ENCODE measurements at regions not wholly inside any gene's neighbourhood (a gene's known extent, or its start where the extent isn't known, plus 50 kb on each side); places are given as distances from the start of the nearest gene placed in this dataset.

- intact Hi-C loops (cut with DNase I) = loop anchor here in 1 of 2 donors (10.0 kb wide), 1 partner anchor 205 kb away; the partner anchor contains the start of gene OTP
- 85 to 94% (median 89%) methylated on average over 3 of the region's 3 CpGs for WGBS, 4 donors
These were observed 63.6 kb upstream of the TBCA start for GRCh38 chr5:77839691-77840090.

DNA sequence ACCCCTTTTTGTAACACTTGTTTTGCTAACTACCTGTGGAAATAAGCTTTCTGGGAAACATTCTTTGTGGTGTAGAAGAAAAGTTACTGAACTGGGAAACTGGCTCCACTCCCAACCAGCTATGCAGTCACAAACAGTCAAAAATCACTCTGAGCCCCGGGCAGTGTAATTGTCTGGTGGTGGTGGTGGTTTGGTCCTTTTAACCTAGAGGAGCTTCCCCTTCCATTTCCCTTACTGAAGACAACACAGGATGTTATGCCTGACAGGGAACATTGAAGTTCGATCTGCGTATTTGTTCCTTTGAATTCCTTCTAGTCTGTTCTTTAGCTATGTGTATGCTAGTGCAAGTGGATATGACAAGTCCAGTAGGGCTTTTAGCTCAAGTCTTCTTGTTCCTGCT, 56.8 kb upstream of the TBCA start:
- 55 to 81% (median 76%) methylated on average over 3 of the region's 3 CpGs for WGBS, 4 donors
- Histone ChIP-seq H3K9me3 (replicated peaks in 1 of 3) (no peaks in the 10 kb centered on the region), H3K4me3 (no peak overlapping the region), H3K27me3 (no peaks in the 10 kb centered on the region), H3K27ac (no peak overlapping the region), H3K36me3 (replicated peaks in 1 of 2) (no peaks in the 10 kb centered on the region), H3K4me1 (replicated peaks in 1 of 2) (no peaks in the 10 kb centered on the region)
- TF ChIP-seq POLR2A (IDR thresholded peaks at IDR 0.05) = no peak
- TF ChIP-seq, protein P1, sequence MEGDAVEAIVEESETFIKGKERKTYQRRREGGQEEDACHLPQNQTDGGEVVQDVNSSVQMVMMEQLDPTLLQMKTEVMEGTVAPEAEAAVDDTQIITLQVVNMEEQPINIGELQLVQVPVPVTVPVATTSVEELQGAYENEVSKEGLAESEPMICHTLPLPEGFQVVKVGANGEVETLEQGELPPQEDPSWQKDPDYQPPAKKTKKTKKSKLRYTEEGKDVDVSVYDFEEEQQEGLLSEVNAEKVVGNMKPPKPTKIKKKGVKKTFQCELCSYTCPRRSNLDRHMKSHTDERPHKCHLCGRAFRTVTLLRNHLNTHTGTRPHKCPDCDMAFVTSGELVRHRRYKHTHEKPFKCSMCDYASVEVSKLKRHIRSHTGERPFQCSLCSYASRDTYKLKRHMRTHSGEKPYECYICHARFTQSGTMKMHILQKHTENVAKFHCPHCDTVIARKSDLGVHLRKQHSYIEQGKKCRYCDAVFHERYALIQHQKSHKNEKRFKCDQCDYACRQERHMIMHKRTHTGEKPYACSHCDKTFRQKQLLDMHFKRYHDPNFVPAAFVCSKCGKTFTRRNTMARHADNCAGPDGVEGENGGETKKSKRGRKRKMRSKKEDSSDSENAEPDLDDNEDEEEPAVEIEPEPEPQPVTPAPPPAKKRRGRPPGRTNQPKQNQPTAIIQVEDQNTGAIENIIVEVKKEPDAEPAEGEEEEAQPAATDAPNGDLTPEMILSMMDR (IDR thresholded peaks at IDR 0.05) = no peak
- intact Hi-C loops (cut with DNase I) = no loop called here
- no peak for DNase-seq

More at GRCh38 chr5:77839691-77840090, 63.6 kb upstream of the TBCA start:
- Histone ChIP-seq H3K9me3 (replicated peaks in 1 of 3) (no peaks in the 10 kb centered on the region), H3K27ac (no peak overlapping the region), H3K27me3 (no peaks in the 10 kb centered on the region), H3K4me3 (no peak overlapping the region), H3K36me3 (replicated peaks in 1 of 2) (no peaks in the 10 kb centered on the region), H3K4me1 (replicated peaks in 1 of 2) (peaks cover 0 to under 1% of the 10 kb centered on the region in 2 donors)
- no peak for TF ChIP-seq POLR2A (IDR thresholded peaks at IDR 0.05)
- TF ChIP-seq, protein P1 (IDR thresholded peaks at IDR 0.05) = no peak
- DNase-seq = no peak

DNA sequence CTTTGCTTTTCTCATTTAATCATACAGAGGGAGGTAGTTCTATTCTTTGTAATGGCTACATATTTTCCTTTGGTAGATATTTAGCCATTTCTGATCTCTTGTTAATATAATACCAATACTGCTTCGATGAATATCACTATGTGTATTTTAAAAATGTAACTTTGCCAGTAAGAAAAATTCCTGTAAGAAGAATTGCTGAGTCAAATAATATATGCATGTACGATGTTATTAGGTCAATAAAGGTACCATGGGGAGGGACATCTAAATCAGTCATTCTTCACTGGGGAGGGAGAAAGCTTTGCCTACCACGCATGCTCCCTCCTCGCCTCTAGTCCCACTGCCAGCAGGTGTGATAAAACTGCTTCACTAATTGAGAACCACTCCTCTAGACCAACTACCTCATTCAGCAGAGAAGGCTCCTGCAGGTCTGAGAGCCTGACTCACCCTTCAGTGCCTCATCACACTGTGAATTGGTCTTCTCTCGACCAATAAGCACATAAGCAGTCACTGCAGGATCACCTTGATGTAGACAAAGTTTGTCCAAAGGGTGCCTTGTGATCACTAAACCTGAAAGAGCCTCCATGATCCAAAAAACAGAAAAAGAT, 56.1 kb upstream of the TBCA start:
- H3K36me3 ChIP-seq (replicated peaks in 1 of 2) = no peaks in the 10 kb centered on the region
- no peak overlapping the region for H3K27ac ChIP-seq
- no peaks in the 10 kb centered on the region for H3K9me3 ChIP-seq (replicated peaks in 1 of 3)
- intact Hi-C loops (cut with DNase I) = no loop called here
- H3K4me1 ChIP-seq (replicated peaks in 1 of 2) = no peaks in the 10 kb centered on the region
- DNase-seq = no peak
- no peaks in the 10 kb centered on the region for H3K27me3 ChIP-seq
- no peak for TF ChIP-seq POLR2A (IDR thresholded peaks at IDR 0.05)
- TF ChIP-seq, protein P1 (IDR thresholded peaks at IDR 0.05) = no peak
- no peak overlapping the region for H3K4me3 ChIP-seq
- 81 to 90% (median 84%) methylated on average over 5 of the region's 5 CpGs for WGBS, 4 donors

- no peak for TF ChIP-seq POLR2A (IDR thresholded peaks at IDR 0.05)
- TF ChIP-seq, protein P1 (IDR thresholded peaks at IDR 0.05) = peak in 2 of 6 experiments; percentile 13 to 20
- no peak overlapping the region for H3K4me3 ChIP-seq
- no peak for DNase-seq
- H3K27ac ChIP-seq = no peak overlapping the region
- no peaks in the 10 kb centered on the region for H3K4me1 ChIP-seq (replicated peaks in 1 of 2)
- WGBS, 4 donors = 63 to 86% (median 82%) methylated on average over 3 of the region's 3 CpGs
- intact Hi-C loops (cut with DNase I) = no loop called here
- H3K9me3 ChIP-seq (replicated peaks in 1 of 3) = no peaks in the 10 kb centered on the region
- peaks cover 8% of the 10 kb centered on the region for H3K27me3 ChIP-seq
- no peaks in the 10 kb centered on the region for H3K36me3 ChIP-seq (replicated peaks in 1 of 2)
These were observed 52.3 kb upstream of the TBCA start for GRCh38 chr5:77828445-77828844.

All from adrenal gland (tissue), 9 donors.